GM20000 (cell line): ENCODE measurements at regions not wholly inside any gene's neighbourhood (a gene's known extent, or its start where the extent isn't known, plus 50 kb on each side); places are given as distances from the start of the nearest gene placed in this dataset.
"Not testable (repeated sequence)": the region's sequence is repeated elsewhere in the genome, so short reads cannot be mapped to it uniquely, and the experiment has no call there.

Source experiments
- DNase-seq: peaks from one replicate; pipeline ENCODE4 v3.0.0; 2012; ENCODE audit warnings: low spot score
- TF ChIP-seq, protein P1 (sequence below): IDR thresholded peaks from 2 replicates; pipeline ENCODE4 v1.5.1; 2012; ENCODE audit warnings: mild to moderate bottlenecking, control low read depth; ENCODE audit errors: extremely low read depth, missing control alignments

DNA sequence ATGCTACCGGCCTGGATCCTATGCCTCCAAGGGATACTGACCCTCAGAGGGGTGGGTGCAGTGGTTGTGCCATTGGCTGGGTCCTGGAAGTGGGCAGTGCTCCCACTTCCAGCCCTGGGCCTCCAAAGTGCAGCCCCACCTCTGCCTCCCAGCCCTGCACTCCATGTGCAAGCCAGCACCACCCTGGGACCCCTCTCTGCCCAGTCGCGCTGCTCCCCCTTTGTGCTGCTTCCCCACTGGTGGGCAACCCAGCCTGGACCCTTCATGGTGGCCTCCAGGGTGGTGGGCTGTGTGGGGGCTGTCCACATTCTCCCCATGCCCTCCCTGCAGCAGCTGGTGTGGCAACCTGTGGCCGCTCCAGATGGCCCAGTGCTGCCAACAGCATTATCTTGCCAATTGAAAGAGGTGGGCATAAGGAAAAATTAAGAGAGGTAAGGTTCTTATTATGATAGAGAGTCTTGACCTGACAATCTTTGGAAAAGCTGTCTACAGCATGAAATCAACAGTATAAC is 309.7 kb downstream of the GUCY2F start:
- DNase-seq = no peak
- TF ChIP-seq, protein P1, sequence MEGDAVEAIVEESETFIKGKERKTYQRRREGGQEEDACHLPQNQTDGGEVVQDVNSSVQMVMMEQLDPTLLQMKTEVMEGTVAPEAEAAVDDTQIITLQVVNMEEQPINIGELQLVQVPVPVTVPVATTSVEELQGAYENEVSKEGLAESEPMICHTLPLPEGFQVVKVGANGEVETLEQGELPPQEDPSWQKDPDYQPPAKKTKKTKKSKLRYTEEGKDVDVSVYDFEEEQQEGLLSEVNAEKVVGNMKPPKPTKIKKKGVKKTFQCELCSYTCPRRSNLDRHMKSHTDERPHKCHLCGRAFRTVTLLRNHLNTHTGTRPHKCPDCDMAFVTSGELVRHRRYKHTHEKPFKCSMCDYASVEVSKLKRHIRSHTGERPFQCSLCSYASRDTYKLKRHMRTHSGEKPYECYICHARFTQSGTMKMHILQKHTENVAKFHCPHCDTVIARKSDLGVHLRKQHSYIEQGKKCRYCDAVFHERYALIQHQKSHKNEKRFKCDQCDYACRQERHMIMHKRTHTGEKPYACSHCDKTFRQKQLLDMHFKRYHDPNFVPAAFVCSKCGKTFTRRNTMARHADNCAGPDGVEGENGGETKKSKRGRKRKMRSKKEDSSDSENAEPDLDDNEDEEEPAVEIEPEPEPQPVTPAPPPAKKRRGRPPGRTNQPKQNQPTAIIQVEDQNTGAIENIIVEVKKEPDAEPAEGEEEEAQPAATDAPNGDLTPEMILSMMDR = no peak

DNA sequence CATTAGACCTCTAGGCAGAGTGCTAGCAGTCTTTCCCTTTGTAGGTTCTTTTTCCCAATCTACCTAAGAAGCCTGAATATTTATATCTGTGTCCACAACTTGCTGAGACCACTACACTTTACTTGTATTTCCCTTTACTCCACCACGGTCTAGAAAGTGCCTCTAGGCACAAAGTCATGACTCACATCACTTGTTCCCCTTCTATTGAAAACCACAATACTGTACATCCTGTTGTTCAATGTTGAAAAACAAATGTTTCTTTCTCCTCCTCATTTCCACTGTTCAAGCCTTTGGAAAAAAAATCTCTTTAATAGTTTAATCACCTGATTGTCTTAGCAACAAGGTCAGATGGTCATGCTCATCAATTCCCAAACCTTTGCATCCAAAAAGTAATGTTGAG is 326.7 kb downstream of the GUCY2F start:
- no peak for DNase-seq
- TF ChIP-seq, protein P1 = no peak

DNA sequence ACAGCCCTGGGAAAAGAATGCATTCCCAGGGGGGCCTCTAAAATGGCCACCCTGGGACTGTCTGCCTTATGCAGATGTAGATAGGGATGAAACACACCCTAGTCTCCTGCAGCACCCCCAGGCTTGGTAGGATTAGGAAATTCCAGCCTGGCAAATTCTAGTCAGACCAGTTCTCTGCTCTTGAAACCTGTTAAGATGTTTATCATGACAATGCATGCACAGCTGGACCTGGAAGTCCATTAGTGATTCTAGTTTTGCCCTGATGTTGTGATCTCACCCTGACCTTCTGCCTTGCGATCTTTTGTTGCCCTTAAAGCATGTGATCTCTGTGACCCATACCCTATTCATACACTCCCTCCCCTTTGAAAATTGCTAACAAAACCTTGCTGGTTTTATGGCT is 337.7 kb downstream of the GUCY2F start:
- not testable (repeated sequence) for DNase-seq

DNA sequence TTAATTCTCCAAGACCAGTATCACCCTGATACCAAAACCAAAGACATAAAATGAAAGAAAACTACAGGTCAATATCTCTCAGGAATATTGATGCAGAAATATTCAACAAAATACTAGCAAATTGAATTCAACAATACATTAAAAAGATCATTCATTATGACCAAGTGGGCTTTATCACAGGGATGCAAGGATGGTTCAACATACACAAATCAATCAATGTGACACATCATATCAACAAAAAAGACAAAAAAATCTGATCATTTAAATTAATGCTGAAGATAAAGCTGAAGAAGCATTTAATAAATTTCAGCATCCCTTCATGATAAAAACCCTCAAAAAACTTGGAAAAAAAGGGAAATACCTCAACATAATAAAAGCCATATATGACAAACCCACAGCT is 341.4 kb downstream of the GUCY2F start:
- DNase-seq = no peak

DNA sequence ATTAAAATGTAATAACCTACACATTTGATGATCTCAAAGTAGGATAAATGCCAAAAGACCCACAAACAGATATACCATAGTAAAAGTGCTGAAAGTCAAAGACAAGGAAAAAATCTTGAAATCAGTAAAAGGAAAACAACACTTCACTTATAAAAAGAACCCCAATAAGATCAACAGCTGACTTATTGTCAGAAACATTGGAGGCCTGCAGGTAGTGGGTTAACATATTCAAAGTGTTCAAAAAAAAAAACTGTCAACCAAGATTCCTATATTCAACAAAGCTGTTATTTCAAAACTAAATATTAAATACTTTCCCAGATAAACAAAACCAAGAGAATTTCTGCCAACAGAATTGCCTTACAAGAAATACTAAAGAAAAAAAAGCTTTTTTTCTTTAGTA is 347.1 kb downstream of the GUCY2F start:
- TF ChIP-seq, protein P1 = no peak
- no peak for DNase-seq

More for the DNA sequence above, 341.4 kb downstream of the GUCY2F start:
- TF ChIP-seq, protein P1 = no peak

DNA sequence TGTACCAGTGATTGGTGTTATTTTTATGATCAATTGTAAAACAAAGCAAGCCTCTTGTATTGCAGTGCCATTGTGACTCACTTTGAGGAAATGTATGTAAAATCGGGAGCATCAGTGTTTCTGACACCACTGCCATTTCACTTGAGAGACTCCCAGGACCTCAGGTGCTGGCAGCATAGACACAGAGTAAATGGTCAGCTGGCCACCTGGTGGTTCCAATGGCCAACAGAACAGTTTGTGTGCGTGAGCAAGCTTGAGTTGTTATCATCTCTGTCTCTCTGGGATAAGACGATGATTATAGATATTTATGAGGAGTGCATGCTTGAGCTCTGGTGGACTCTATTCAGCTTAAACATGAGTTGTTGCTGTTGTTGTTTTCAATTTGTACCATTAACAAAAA is 356.6 kb downstream of the GUCY2F start:
- TF ChIP-seq, protein P1 = no peak
- no peak for DNase-seq

DNA sequence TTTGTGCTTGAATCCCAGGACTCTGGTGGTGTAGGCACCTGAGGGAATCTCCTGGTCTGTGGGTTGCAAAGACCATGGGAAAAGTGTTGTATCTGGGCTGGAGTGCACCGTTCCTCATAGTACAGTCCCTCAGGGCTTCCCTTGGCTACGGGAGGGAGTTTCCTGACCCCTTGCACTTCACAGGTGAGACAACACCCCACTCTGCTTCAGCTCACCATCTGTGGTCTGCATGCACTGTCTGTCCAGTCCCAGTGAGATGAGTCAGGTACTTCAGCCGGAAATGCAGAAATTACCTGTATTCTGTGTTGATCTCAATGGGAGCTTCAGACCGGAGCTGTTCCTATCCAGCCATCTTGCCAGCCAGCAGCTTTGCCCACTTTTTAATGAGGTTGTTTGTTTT is 353.0 kb upstream of the IRS4 start:
- no peak for DNase-seq
- TF ChIP-seq, protein P1 = no peak

DNA sequence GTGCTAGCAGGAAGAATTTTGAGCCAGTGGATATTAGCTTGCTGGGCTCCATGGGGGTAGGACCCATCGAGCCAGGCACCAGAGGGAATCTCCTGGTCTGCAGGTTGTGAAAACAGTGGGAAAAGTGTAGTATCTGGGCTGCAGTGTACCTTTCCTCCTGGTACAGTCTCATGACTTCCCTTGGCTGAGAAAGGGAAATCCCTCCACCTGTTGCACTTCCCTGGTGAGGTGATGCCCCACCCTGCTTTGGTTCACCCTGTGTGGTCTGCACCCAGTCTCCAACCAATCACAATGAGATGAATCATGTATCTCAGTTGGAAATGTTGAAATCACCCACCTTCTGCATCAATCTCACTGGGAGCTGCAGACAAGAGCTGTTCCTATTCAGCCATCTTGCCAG is 341.4 kb upstream of the IRS4 start:
- TF ChIP-seq, protein P1 = no peak
- no peak for DNase-seq

DNA sequence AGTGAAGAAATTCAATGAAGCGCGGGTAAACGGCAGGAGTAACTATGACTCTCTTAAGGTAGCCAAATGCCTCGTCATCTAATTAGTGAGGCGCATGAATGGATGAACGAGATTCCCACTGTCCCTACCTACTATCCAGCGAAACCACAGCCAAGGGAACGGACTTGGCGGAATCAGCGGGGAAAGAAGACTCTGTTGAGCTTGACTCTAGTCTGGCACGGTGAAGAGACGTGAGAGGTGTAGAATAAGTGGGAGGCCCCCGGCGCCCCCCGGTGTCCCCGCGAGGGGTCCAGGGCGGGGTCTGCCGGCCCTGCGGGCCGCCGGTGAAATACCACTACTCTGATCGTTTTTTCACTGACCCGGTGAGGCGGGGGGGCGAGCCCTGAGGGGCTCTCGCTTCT is 317.8 kb upstream of the IRS4 start:
- peak; percentile 29 for DNase-seq
